Gastrocnemius medialis (tissue), 4 donors: ENCODE measurements at regions not wholly inside any gene's neighbourhood (a gene's known extent, or its start where the extent isn't known, plus 50 kb on each side); places are given as distances from the start of the nearest gene placed in this dataset.

ENCODE experiments used
- ATAC-seq, 2 donors: fragments of 150-250 bp; one replicate each; pipeline ENCODE4 v1.9.1; 2016
- DNase-seq, 2 donors: peaks; one replicate each; pipeline ENCODE4 v3.0.0-alpha.2; 2019
- H3K27ac ChIP-seq, 4 donors: fragments of 200-600 bp; sonication (generic); 1 replicate in 1 of 4; 2 replicates in 3 of 4; pipeline ENCODE4 v1.5.1; 2016 to 2018; ENCODE audit warnings: mild to moderate bottlenecking in 2 of 4, moderate library complexity in 1 of 4
- H3K27me3 ChIP-seq, 3 donors: fragments of 200-600 bp; sonication (generic) in 2 of 3; 1 replicate in 1 of 3; 2 replicates in 2 of 3; pipeline versions ENCODE4 v1.5.1 to v1.6.0; 2016 to 2019; ENCODE audit warnings: mild to moderate bottlenecking in 1 of 3, moderate library complexity in 1 of 3
- H3K36me3 ChIP-seq, 2 donors: fragments of 200-600 bp; sonication (generic) in 1 of 2; one replicate each; pipeline ENCODE4 v1.5.1; 2017 to 2018
- H3K4me1 ChIP-seq, 2 donors: fragments of 200-600 bp; sonication (generic) in 1 of 2; one replicate each; pipeline ENCODE4 v1.5.1; 2016 to 2017; ENCODE audit warnings: mild to moderate bottlenecking in 2 of 2
- H3K4me3 ChIP-seq, 4 donors: fragments of 200-600 bp; sonication (generic) in 3 of 4; 1 replicate in 1 of 4; 2 replicates in 3 of 4; pipeline ENCODE4 v1.5.1; 2016 to 2019; ENCODE audit warnings: mild to moderate bottlenecking in 2 of 4
- H3K9me3 ChIP-seq, 3 donors: fragments of 200-600 bp; sonication (generic) in 2 of 3; 1 replicate in 1 of 3; 2 replicates in 2 of 3; pipeline ENCODE4 v1.5.1; 2016 to 2019
- POLR2A ChIP-seq, 2 donors: fragments of 450-650 bp; IDR thresholded peaks; one replicate each; pipeline ENCODE4 v1.6.1; 2017; ENCODE audit warnings: antibody characterized with exemption in 2 of 2, mild to moderate bottlenecking in 2 of 2, moderate library complexity in 2 of 2
- in situ Hi-C, 4 donors: fragments of 200-750 bp; cut with MboI; loops; one replicate each; pipeline versions ENCODE4 v1.15.0 to v1.8.0; 2017; ENCODE audit warnings: low sequenced_read_pairs in 4 of 4
- intact Hi-C: fragments of 100-400 bp; cut with DNase I; formaldehyde crosslinking; loops from one replicate; pipeline ENCODE4 v1.15.1; 2023; ENCODE audit warnings: low total_unique reads
- TF ChIP-seq, protein P1 (sequence below), 5 experiments: fragments of 450-650 bp in 3 of 5; fragments of 200-600 bp in 2 of 5; sonication (generic) in 2 of 5; IDR thresholded peaks in 4 of 5; conservative IDR thresholded peaks in 1 of 5; 1 replicate in 4 of 5; 2 replicates in 1 of 5; pipeline ENCODE4 v1.5.1; 2016 to 2019; ENCODE audit warnings: antibody characterized with exemption in 5 of 5, mild to moderate bottlenecking in 3 of 5, moderate library complexity in 3 of 5

DNA sequence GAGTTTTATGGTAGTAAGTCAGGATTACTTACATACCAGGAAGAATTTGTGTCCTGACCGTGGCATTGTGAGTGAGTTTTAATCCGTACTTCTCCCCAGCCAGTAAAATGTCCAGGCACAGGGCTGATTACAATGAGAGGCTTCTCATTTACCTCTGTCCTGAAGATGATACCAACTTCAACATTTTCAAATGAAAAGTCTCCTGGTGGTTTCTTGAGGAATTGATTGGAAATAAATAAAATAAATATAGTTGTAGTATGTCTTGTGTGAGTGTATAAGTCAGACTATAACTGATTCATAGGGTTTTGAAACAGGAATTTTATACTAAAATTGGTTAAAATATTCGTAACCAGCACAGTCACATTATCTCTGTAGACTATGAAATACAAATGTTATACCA lies 382.5 kb downstream of the ETS1 start:
- no peaks in the 10 kb centered on the region for H3K36me3 ChIP-seq
- ATAC-seq (no peak), DNase-seq (no peak)
- intact Hi-C loops (no loop called here), in situ Hi-C loops (no loop called here)
- H3K27me3 ChIP-seq: no peaks in the 10 kb centered on the region
- no peak overlapping the region for H3K4me3 ChIP-seq
- no peaks in the 10 kb centered on the region for H3K9me3 ChIP-seq
- no peak for TF ChIP-seq POLR2A (IDR thresholded peaks at IDR 0.05)
- TF ChIP-seq, protein P1, sequence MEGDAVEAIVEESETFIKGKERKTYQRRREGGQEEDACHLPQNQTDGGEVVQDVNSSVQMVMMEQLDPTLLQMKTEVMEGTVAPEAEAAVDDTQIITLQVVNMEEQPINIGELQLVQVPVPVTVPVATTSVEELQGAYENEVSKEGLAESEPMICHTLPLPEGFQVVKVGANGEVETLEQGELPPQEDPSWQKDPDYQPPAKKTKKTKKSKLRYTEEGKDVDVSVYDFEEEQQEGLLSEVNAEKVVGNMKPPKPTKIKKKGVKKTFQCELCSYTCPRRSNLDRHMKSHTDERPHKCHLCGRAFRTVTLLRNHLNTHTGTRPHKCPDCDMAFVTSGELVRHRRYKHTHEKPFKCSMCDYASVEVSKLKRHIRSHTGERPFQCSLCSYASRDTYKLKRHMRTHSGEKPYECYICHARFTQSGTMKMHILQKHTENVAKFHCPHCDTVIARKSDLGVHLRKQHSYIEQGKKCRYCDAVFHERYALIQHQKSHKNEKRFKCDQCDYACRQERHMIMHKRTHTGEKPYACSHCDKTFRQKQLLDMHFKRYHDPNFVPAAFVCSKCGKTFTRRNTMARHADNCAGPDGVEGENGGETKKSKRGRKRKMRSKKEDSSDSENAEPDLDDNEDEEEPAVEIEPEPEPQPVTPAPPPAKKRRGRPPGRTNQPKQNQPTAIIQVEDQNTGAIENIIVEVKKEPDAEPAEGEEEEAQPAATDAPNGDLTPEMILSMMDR (IDR thresholded peaks at IDR 0.05 in 4 of 5, conservative IDR thresholded peaks at IDR 0.05 in 1 of 5): no peak
- H3K27ac ChIP-seq: no peak overlapping the region
- H3K4me1 ChIP-seq: peaks cover 3 to 13% of the 10 kb centered on the region in 2 donors

DNA sequence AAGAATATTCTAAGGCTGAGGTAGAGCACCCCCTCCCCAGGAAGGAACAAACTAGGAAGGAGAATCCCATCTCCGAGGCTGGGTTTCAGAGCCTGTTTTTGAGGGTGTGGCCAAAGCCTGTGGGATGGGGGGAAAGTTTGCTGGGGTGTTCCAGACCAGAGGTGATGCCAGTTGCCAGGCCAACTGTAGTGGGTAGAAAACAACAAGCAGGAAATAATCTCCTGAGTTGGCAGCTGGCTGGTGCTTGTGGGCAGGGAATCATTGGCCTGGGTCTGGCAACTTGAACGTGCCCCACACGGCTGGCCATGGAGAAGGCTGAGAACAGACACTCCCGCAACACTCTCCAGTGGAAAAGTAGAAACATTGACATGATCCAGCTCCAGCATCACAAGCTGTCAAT lies 385.6 kb downstream of the ETS1 start:
- Histone ChIP-seq H3K9me3 (no peaks in the 10 kb centered on the region), H3K36me3 (no peaks in the 10 kb centered on the region), H3K4me1 (no peaks in the 10 kb centered on the region), H3K27me3 (no peaks in the 10 kb centered on the region), H3K27ac (no peak overlapping the region), H3K4me3 (no peak overlapping the region)
- DNase-seq (no peak), ATAC-seq (no peak)
- in situ Hi-C loops: no loop called here
- TF ChIP-seq, protein P1 (IDR thresholded peaks at IDR 0.05 in 4 of 5, conservative IDR thresholded peaks at IDR 0.05 in 1 of 5): no peak
- TF ChIP-seq POLR2A (IDR thresholded peaks at IDR 0.05): no peak
- intact Hi-C loops: no loop called here

DNA sequence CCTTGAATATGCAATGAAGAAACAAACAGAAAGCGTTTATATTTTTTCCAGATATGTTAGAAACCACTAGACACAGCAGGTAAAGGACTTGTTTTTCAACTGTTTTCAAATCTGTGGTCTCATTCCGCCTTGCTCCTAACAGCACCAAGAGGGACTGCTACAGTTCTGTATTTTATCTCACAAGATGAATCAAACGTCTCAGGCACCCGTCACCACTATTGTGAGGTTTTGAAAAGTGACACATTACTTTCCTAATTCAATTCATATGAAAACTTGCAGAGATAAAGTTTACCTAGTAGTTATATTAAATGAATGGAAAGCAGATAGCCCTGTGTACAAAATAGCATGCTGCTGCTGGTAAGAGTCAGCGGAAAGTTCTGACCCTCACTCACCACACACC lies 386.3 kb downstream of the ETS1 start:
- no peak overlapping the region for H3K4me3 ChIP-seq

GRCh38 chr11:128200467-128200866 lies 386.9 kb downstream of the ETS1 start:
- H3K36me3 ChIP-seq: no peaks in the 10 kb centered on the region
- intact Hi-C loops: no loop called here
- no peaks in the 10 kb centered on the region for H3K4me1 ChIP-seq
- in situ Hi-C loops: no loop called here
- H3K27ac ChIP-seq: no peak overlapping the region
- DNase-seq: no peak
- no peak for ATAC-seq
- TF ChIP-seq POLR2A (IDR thresholded peaks at IDR 0.05): no peak
- TF ChIP-seq, protein P1 (IDR thresholded peaks at IDR 0.05 in 4 of 5, conservative IDR thresholded peaks at IDR 0.05 in 1 of 5): no peak
- H3K9me3 ChIP-seq: no peaks in the 10 kb centered on the region
- H3K27me3 ChIP-seq: no peaks in the 10 kb centered on the region
- H3K4me3 ChIP-seq: no peak overlapping the region

More for the DNA sequence above, 386.3 kb downstream of the ETS1 start:
- Histone ChIP-seq H3K4me1 (no peaks in the 10 kb centered on the region), H3K36me3 (no peaks in the 10 kb centered on the region), H3K27me3 (no peaks in the 10 kb centered on the region), H3K9me3 (no peaks in the 10 kb centered on the region), H3K27ac (no peak overlapping the region)
- no peak for DNase-seq
- ATAC-seq: no peak
- in situ Hi-C loops (no loop called here), intact Hi-C loops (no loop called here)
- no peak for TF ChIP-seq POLR2A (IDR thresholded peaks at IDR 0.05)
- TF ChIP-seq, protein P1 (IDR thresholded peaks at IDR 0.05 in 4 of 5, conservative IDR thresholded peaks at IDR 0.05 in 1 of 5): no peak

DNA sequence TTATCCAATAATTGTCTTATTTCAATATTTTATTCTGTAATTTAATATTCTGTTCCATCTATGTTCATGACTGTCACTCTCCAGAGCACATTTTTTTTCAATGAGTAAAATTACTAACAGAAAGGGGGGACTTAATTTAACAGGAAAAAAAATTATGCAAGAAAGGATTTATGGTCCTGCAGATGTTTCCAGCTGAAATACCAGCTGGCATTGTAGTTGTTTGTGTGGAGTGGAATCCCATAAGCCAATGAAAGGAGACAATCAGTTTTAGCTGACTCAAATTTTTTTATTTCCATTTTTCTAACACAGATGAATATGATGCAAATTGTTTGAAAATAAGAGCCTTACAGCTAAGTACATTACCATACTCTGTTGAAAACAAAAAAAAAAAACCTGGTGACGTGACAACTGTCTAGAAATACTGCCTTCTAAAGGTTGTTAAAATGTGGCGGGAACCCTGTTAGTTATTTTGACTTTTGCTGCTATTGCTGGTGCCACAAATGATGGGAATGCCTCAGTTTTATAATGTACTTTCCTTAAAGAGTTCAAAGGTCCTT lies 389.1 kb downstream of the ETS1 start:
- Histone ChIP-seq H3K4me3 (no peak overlapping the region), H3K9me3 (no peaks in the 10 kb centered on the region), H3K27ac (no peak overlapping the region), H3K4me1 (peaks cover 0 to 10% of the 10 kb centered on the region in 2 donors), H3K27me3 (no peaks in the 10 kb centered on the region), H3K36me3 (no peaks in the 10 kb centered on the region)
- TF ChIP-seq POLR2A (IDR thresholded peaks at IDR 0.05): no peak
- TF ChIP-seq, protein P1 (IDR thresholded peaks at IDR 0.05 in 4 of 5, conservative IDR thresholded peaks at IDR 0.05 in 1 of 5): no peak
- intact Hi-C loops (loop anchor here (10.0 kb wide), 1 partner anchor 77 kb away; no protein-coding TSS in a partner anchor), in situ Hi-C loops (no loop called here)
- DNase-seq (no peak), ATAC-seq (no peak)
